HepG2 (cell line): ENCODE measurements at regions not wholly inside any gene's neighbourhood (a gene's known extent, or its start where the extent isn't known, plus 50 kb on each side); places are given as distances from the start of the nearest gene placed in this dataset.

Source experiments
- ATAC-seq: fragments of 200-7000 bp; cut with Tn5 transposase; 3 replicates; pipeline ENCODE4 v1.9.1; 2020; ENCODE audit warnings: mild to moderate bottlenecking, moderate library complexity
- BruUV-seq: library from RNA; stranded (reverse); fragments of 400-500 nt; replicated peaks from 2 replicates; lab custom pipeline; 2021; lab: Mats Ljungman, UMichigan
- CTCF ChIA-PET: fragments of 300-600 bp; formaldehyde crosslinking; extraction: SDS; loops from one replicate; lab custom pipeline; 2021; ENCODE audit warnings: low total read pairs, inconsistent platforms, low intra/inter-chr PET ratio; lab: Yijun Ruan, JAX
- POLR2A ChIA-PET: fragments of 350-600 bp; sonication (Branson Sonifier 250); formaldehyde crosslinking; loops from one replicate; lab custom pipeline; 2020; ENCODE audit warnings: antibody characterized with exemption, inconsistent platforms; lab: Yijun Ruan, JAX
- DNase-seq: peaks from one replicate; pipeline ENCODE4 v3.0.0-alpha.2; 2015; ENCODE audit warnings: low spot score
- FAIRE-seq: peaks from 3 replicates; lab custom pipeline; 2011; peaks lifted over from hg19 to GRCh38; lab: Jason Lieb, UNC
- H2AFZ ChIP-seq: one replicate; pipeline ENCODE4 v1.6.1; 2011; ENCODE audit warnings: low read length, inconsistent platforms
- H3K27ac ChIP-seq: fragments of 300-600 bp; 3 replicates; pipeline ENCODE4 v1.8.0; 2011; ENCODE audit warnings: mixed run types, mild to moderate bottlenecking, mixed read lengths, low read length, inconsistent platforms; ENCODE audit not compliant: insufficient read depth; ENCODE audit errors: extremely low read length
- H3K27me3 ChIP-seq, 2 experiments: fragments of 200-600 bp in 1 of 2; 2 replicates in 1 of 2; 3 replicates in 1 of 2; pipeline versions ENCODE4 v1.6.0 to v1.8.0; 2011; ENCODE audit warnings: low read length in 2 of 2, mild to moderate bottlenecking in 2 of 2, moderate library complexity in 2 of 2, inconsistent platforms in 1 of 2; ENCODE audit not compliant: insufficient read depth in 2 of 2, control insufficient read depth in 1 of 2
- H3K36me3 ChIP-seq, 2 experiments: fragments of 200-600 bp in 1 of 2; replicated peaks in 1 of 2; 2 replicates in 1 of 2; 3 replicates in 1 of 2; pipeline versions ENCODE4 v1.5.1 to v1.8.0; 2011; ENCODE audit warnings: low read length in 2 of 2, inconsistent platforms in 1 of 2; ENCODE audit not compliant: insufficient read depth in 2 of 2, control insufficient read depth in 1 of 2
- H3K4me1 ChIP-seq: 2 replicates; pipeline ENCODE4 v1.5.1; 2012; ENCODE audit warnings: low read length, inconsistent platforms; ENCODE audit not compliant: insufficient read depth
- H3K4me2 ChIP-seq: 2 replicates; pipeline ENCODE4 v1.6.0; 2011; ENCODE audit warnings: low read depth, low read length, inconsistent platforms
- H3K4me3 ChIP-seq, 3 experiments: fragments of 200-600 bp in 1 of 3; sonication (generic), shearing (Covaris generic) in 1 of 3; replicated peaks in 1 of 3; 2 replicates each; pipeline ENCODE4 v1.5.1; 2011 to 2016; ENCODE audit warnings: low read length in 3 of 3, inconsistent platforms in 2 of 3, low read depth in 2 of 3, mild to moderate bottlenecking in 2 of 3, control low read depth in 1 of 3, mixed read lengths in 1 of 3; ENCODE audit not compliant: insufficient read depth in 1 of 3
- H3K79me2 ChIP-seq: one replicate; pipeline ENCODE4 v1.6.1; 2011; ENCODE audit warnings: low read length, inconsistent platforms; ENCODE audit not compliant: insufficient read depth
- H3K9ac ChIP-seq: 2 replicates; pipeline ENCODE4 v1.6.0; 2011; ENCODE audit warnings: mild to moderate bottlenecking, low read depth, low read length, inconsistent platforms; ENCODE audit not compliant: insufficient read depth
- H3K9me3 ChIP-seq: 2 replicates; pipeline ENCODE4 v1.5.1; 2012; ENCODE audit warnings: mild to moderate bottlenecking, low read length
- H4K20me1 ChIP-seq: 2 replicates; pipeline ENCODE4 v1.6.0; 2011; ENCODE audit warnings: inconsistent platforms, mild to moderate bottlenecking, low read length, moderate library complexity; ENCODE audit not compliant: insufficient read depth
- EP300 ChIP-seq, 3 experiments: sonication (generic) in 1 of 3; formaldehyde crosslinking in 1 of 3; IDR thresholded peaks; 2 replicates each; pipeline versions ENCODE4 v1.5.1 to v1.6.1; 2011 to 2020; ENCODE audit warnings: low read depth in 2 of 3, low read length in 2 of 3, borderline replicate concordance in 1 of 3, improper control_type of control experiment in 1 of 3, mild to moderate bottlenecking in 1 of 3, missing genetic modification reagents in 1 of 3, moderate library complexity in 1 of 3
- FOXK2 ChIP-seq: fragments of 450-650 bp; IDR thresholded peaks from 2 replicates; pipeline ENCODE4 v1.6.1; 2016
- GATAD2A ChIP-seq: IDR thresholded peaks from 2 replicates; pipeline ENCODE4 v1.6.1; 2016
- MAFG ChIP-seq: sonication (generic); formaldehyde crosslinking; IDR thresholded peaks from 2 replicates; pipeline ENCODE4 v1.5.1; 2020; ENCODE audit warnings: mild to moderate bottlenecking, missing genetic modification reagents
- NFATC3 ChIP-seq: sonication (generic); formaldehyde crosslinking; IDR thresholded peaks from 2 replicates; pipeline ENCODE4 v1.5.1; 2020; ENCODE audit warnings: mild to moderate bottlenecking, missing genetic modification reagents
- PRDM4 ChIP-seq: sonication (generic); formaldehyde crosslinking; IDR thresholded peaks from 2 replicates; pipeline ENCODE4 v1.9.0; 2021; ENCODE audit warnings: missing genetic modification reagents, borderline replicate concordance
- PRPF4 ChIP-seq: fragments of 200-400 bp; formaldehyde crosslinking; IDR thresholded peaks from 2 replicates; pipeline ENCODE4 v1.6.1; 2016; ENCODE audit warnings: low read length, low read depth; ENCODE audit not compliant: poor library complexity, severe bottlenecking
- REXO4 ChIP-seq: sonication (generic); formaldehyde crosslinking; IDR thresholded peaks from 2 replicates; pipeline ENCODE4 v1.8.0; 2022; ENCODE audit warnings: missing genetic modification reagents, mild to moderate bottlenecking, borderline replicate concordance
- TBP ChIP-seq: sonication (generic); formaldehyde crosslinking; IDR thresholded peaks from 2 replicates; pipeline ENCODE4 v1.5.0; 2020; ENCODE audit warnings: missing genetic modification reagents
- YY1 ChIP-seq: IDR thresholded peaks from 2 replicates; pipeline ENCODE4 v1.6.1; 2011; ENCODE audit warnings: low read length, low read depth, moderate library complexity, mild to moderate bottlenecking; ENCODE audit not compliant: insufficient read depth, insufficient replicate concordance
- ZNF10 ChIP-seq: sonication (generic); formaldehyde crosslinking; IDR thresholded peaks from 2 replicates; pipeline ENCODE4 v1.4.0; 2020; ENCODE audit warnings: mild to moderate bottlenecking, low read depth, missing genetic modification reagents, borderline replicate concordance
- ZNF280B ChIP-seq: sonication (generic); formaldehyde crosslinking; IDR thresholded peaks from 2 replicates; pipeline ENCODE4 v1.5.0; 2020; ENCODE audit warnings: missing genetic modification reagents, mild to moderate bottlenecking, borderline replicate concordance
- ZNF446 ChIP-seq: sonication (generic); formaldehyde crosslinking; IDR thresholded peaks from 2 replicates; pipeline ENCODE4 v1.5.0; 2020; ENCODE audit warnings: mild to moderate bottlenecking, missing genetic modification reagents
- ZNF644 ChIP-seq: IDR thresholded peaks from 2 replicates; pipeline ENCODE4 v1.6.1; 2016; ENCODE audit warnings: low read depth
- ZZZ3 ChIP-seq: sonication (generic); formaldehyde crosslinking; IDR thresholded peaks from 2 replicates; pipeline ENCODE4 v1.4.0; 2020; ENCODE audit warnings: missing genetic modification reagents, mild to moderate bottlenecking, borderline replicate concordance
- WGBS: methylation state at CpG from one replicate; pipeline ENCODE4 v1.1.6; 2017; ENCODE audit warnings: low lambda C conversion rate; 5-methylcytosine and 5-hydroxymethylcytosine counted together
- in situ Hi-C: cut with HindIII; loops from 2 replicates; pipeline ENCODE4 v1.10.0; 2017; ENCODE audit warnings: low pct_unique_long_range_greater_than_20kb; ENCODE audit not compliant: extremely low pct_ligation_motif_present
- intact Hi-C: fragments of 100-400 bp; cut with micrococcal nuclease; formaldehyde crosslinking; loops from one replicate; pipeline ENCODE4 v1.10.0; 2022; ENCODE audit not compliant: unreplicated experiment

- Histone ChIP-seq H3K79me2 (no peaks in the 10 kb centered on the region), H3K27me3 (no peaks in the 10 kb centered on the region), H3K36me3 (no peaks in the 10 kb centered on the region), H4K20me1 (no peaks in the 10 kb centered on the region), H3K4me1 (no peaks in the 10 kb centered on the region), H2AFZ (no peak overlapping the region), H3K9ac (no peak overlapping the region), H3K27ac (no peak overlapping the region), H3K4me2 (no peak overlapping the region), H3K9me3 (peaks cover 89% of the 10 kb centered on the region), H3K4me3 (no peak overlapping the region)
- FAIRE-seq (no peak), ATAC-seq (no peak), DNase-seq (no peak)
- ChIA-PET CTCF (no interaction called here), POLR2A (no interaction called here)
- no TSS peak for BruUV-seq
- 2% methylated on average over 2 of the region's 2 CpGs for WGBS
- TF ChIP-seq PRPF4 (no peak), ZNF10 (no peak), FOXK2 (no peak), ZNF280B (CRISPR knock-in tag) (no peak), TBP (CRISPR knock-in tag) (no peak), REXO4 (CRISPR knock-in tag) (no peak), MAFG (no peak), PRDM4 (CRISPR knock-in tag) (no peak), ZNF446 (CRISPR knock-in tag) (no peak), NFATC3 (no peak), GATAD2A (CRISPR knock-in tag) (no peak), EP300 (IDR thresholded peaks at IDR 0.05; ENCODE audit: low read depth in 2 of 2, low read length in 2 of 2) (no peak), EP300 (CRISPR knock-in tag; IDR thresholded peaks at IDR 0.05; ENCODE audit: borderline replicate concordance) (no peak), YY1 (no peak), ZNF644 (no peak), ZZZ3 (CRISPR knock-in tag) (no peak)
- intact Hi-C loops (no loop called here), in situ Hi-C loops (no loop called here)
Observed at GRCh38 chr1:73604739-73605138, 593.2 kb downstream of the LRRIQ3 start.
